Neural crest cell (in vitro differentiated cells): ENCODE measurements at regions not wholly inside any gene's neighbourhood (a gene's known extent, or its start where the extent isn't known, plus 50 kb on each side); places are given as distances from the start of the nearest gene placed in this dataset.

Experiments
- DNase-seq: peaks from one replicate; pipeline ENCODE4 v3.0.0; 2021; ENCODE audit warnings: low read depth, mixed read lengths, low spot score
- H3K27ac Mint-ChIP-seq: one replicate; pipeline ENCODE4 v1.8.0; 2021; ENCODE audit warnings: mild to moderate bottlenecking, mixed read lengths; ENCODE audit not compliant: unreplicated experiment
- H3K27me3 Mint-ChIP-seq: 2 replicates; pipeline ENCODE4 v1.8.0; 2021; ENCODE audit warnings: low read depth, mild to moderate bottlenecking, mixed read lengths
- H3K36me3 Mint-ChIP-seq: 2 replicates; pipeline ENCODE4 v1.8.0; 2021; ENCODE audit warnings: low read depth, mild to moderate bottlenecking, mixed read lengths
- H3K4me1 Mint-ChIP-seq: 2 replicates; pipeline ENCODE4 v1.8.0; 2021; ENCODE audit warnings: mixed read lengths
- H3K4me3 Mint-ChIP-seq: one replicate; pipeline ENCODE4 v1.8.0; 2021; ENCODE audit warnings: mild to moderate bottlenecking, mixed read lengths
- H3K9me3 Mint-ChIP-seq: 2 replicates; pipeline ENCODE4 v1.8.0; 2021; ENCODE audit warnings: mixed read lengths
- CTCF ChIP-seq: fragments of 200-600 bp; sonication (generic); conservative IDR thresholded peaks from 2 replicates; pipeline ENCODE4 v1.5.0; 2021; ENCODE audit warnings: antibody characterized with exemption, mild to moderate bottlenecking

GRCh38 chr21:15441060-15441493, 288.7 kb upstream of the USP25 start:
- Mint-ChIP-seq H3K9me3 (no peaks in the 10 kb centered on the region), H3K27me3 (no peaks in the 10 kb centered on the region), H3K36me3 (no peaks in the 10 kb centered on the region), H3K4me1 (peaks cover 91% of the 10 kb centered on the region), H3K27ac (peak overlapping the region; percentile 1), H3K4me3 (peak overlapping the region; percentile 62)
- TF ChIP-seq CTCF: no peak
- DNase-seq: peak; percentile 47

DNA sequence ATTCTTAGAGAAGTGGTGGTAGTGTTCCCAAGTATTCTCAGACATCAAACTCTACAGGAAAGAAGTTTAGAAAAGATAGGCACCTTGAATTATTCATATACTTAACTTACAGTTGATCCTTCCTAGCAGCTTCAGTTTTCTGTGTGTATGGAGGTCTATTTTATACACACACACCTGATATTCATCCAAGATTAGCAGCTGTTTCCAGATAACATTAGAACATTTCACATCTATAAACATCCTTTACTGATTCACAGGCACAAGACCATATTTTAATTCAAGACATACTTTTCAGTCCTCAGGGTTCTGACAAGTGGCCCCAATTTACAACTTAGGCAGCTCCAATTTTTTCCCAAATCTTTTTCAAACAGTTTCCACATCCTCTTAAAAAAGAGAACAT, 287.8 kb upstream of the USP25 start:
- TF ChIP-seq CTCF: no peak
- H3K27me3 Mint-ChIP-seq: no peaks in the 10 kb centered on the region
- peaks cover 88% of the 10 kb centered on the region for H3K4me1 Mint-ChIP-seq
- H3K27ac Mint-ChIP-seq: peak overlapping the region; percentile 89
- DNase-seq: no peak
- no peaks in the 10 kb centered on the region for H3K9me3 Mint-ChIP-seq
- H3K4me3 Mint-ChIP-seq: peak overlapping the region; percentile 56
- H3K36me3 Mint-ChIP-seq: peaks cover 3% of the 10 kb centered on the region

DNA sequence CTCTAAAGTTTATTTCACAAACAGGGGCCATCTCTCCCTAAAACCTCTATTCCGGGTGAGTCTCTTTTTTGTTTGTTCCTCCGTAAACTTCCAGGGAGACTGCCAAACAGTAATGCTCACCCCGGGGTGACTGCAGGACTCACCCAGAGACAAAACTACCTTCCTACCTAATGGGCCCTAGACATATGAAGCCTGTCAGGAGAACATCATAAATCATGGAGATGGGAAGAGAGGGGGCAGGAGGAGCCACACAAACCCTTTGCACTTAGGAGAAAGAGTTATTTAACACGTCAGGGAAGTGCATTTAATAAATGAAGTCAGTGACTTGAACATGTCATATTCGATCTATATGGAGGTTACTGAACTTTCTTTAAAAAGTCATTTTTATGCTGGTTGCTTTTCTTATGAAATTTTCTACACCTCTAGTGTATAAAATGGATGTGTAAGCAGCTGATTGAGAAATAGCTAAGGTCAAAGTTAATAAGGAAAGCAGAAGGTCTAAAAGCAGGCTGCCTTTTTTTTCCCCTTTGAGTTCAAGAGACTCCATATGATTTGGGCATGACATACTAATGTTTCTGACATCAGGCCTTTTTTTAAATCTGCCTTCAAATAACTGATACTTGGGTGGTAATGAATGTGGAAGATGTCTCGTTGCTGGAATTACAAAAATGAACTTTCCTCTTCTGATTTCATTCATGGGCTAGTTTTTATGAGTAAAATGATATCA, 286.9 kb upstream of the USP25 start:
- no peak for TF ChIP-seq CTCF
- Mint-ChIP-seq H3K27ac (peak overlapping the region; percentile 91), H3K4me3 (peak overlapping the region; percentile 66), H3K4me1 (peaks cover 81% of the 10 kb centered on the region), H3K36me3 (peaks cover 6% of the 10 kb centered on the region), H3K9me3 (peaks cover 3% of the 10 kb centered on the region), H3K27me3 (no peaks in the 10 kb centered on the region)
- no peak for DNase-seq

DNA sequence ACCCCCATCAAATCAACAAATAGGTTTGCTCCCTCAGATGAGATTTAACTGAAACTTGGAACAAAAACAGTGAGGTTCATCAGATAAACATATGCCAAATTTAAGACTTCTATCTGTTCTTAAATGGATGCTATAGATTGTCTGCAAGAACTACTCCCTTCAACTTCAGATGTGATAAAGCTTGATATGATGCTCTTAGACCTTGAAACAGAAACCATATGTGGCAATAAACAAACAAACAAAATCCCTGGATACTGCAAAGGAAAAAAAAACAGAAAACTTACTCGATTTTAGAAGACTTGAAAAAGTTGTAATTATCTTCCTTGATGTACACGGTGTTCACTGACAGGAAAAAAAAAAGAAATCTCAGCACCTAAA, 286.1 kb upstream of the USP25 start:
- Mint-ChIP-seq H3K27me3 (no peaks in the 10 kb centered on the region), H3K9me3 (peaks cover 6% of the 10 kb centered on the region), H3K4me3 (peak overlapping the region; percentile 66), H3K4me1 (peaks cover 72% of the 10 kb centered on the region), H3K36me3 (peaks cover 9% of the 10 kb centered on the region), H3K27ac (peak overlapping the region; percentile 91)
- no peak for DNase-seq
- TF ChIP-seq CTCF: no peak

DNA sequence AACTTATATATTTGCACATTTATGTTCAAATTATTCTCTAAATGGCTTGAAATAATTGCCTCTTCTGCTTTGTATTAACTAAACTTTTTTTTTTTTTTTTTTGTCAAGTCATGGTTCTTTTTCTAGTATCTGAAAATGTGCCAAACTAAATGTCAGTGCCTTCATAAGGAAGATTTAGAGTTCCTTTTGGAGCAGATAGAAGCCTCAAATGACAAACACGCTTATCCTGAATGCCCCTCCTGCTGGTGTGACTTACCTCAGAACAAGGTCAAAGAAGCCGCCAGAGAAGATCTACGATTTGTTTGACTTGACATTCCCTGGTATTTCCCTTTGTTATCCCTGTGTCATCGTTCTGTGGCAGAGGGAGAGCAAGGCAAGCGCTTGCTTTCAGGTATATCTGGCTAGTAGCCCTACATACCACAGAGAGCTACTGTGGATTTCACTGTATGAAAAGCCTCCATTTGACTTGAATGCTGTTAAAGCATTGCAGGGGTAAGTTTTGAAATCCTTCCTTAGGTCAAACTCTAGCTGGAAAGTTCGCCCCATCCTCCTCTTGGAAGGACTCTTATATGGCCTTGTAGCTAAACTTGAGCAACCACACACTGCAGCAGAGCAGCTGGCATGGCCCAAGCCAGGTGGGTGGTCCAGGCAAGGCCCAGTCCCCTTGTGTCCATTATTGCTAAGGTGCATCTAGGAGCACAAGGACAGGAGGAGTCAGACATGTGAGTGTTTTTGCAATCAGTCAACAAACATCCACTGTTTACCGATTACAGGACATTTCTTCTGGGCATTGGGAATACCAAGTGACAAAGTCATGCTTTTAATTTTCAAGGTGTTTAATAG, 285.4 kb upstream of the USP25 start:
- no peak for TF ChIP-seq CTCF
- Mint-ChIP-seq H3K27ac (peak overlapping the region; percentile 91), H3K4me1 (peaks cover 66% of the 10 kb centered on the region), H3K9me3 (peaks cover 11% of the 10 kb centered on the region), H3K27me3 (no peaks in the 10 kb centered on the region), H3K4me3 (no peak overlapping the region), H3K36me3 (peaks cover 15% of the 10 kb centered on the region)
- DNase-seq: no peak
